ENCODE measurements at regions not wholly inside any gene's neighbourhood (a gene's known extent, or its start where the extent isn't known, plus 50 kb on each side); places are given as distances from the start of the nearest gene placed in this dataset.

DNA sequence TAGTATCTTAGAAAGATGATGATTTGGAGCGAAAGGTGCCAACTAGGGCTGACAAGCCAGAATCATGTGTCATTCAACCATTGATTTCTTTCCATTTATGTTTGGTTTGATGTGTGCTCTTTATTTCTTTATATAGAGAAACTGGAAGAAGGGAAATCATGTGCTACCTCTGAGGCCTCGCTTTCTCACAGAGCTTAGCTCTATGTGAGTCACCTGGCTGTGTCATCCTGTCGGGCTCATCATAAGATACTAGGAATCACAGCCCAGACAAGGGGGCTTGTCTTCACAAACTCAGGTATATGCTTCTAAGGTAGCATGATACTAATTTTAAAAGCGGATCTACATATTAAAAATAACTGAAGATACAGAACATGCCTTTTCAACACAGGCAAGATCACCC, 81.7 kb upstream of the GPM6B start:
- intact Hi-C loops (cut with micrococcal nuclease), result loop anchor here (1.0 kb wide), 1 partner anchor 134 kb away; no protein-coding TSS in a partner anchor
- Mint-ChIP-seq H3K9me3 (no peaks in the 10 kb centered on the region), H3K4me1 (ENCODE audit: low read depth) (no peaks in the 10 kb centered on the region), H3K36me3 (ENCODE audit: low read depth) (no peaks in the 10 kb centered on the region), H3K4me3 (no peak overlapping the region), H3K27me3 (ENCODE audit: insufficient read depth) (peaks cover 2% of the 10 kb centered on the region), H3K27ac (no peak overlapping the region)
- no peak for DNase-seq (ENCODE audit: low spot score)

DNA sequence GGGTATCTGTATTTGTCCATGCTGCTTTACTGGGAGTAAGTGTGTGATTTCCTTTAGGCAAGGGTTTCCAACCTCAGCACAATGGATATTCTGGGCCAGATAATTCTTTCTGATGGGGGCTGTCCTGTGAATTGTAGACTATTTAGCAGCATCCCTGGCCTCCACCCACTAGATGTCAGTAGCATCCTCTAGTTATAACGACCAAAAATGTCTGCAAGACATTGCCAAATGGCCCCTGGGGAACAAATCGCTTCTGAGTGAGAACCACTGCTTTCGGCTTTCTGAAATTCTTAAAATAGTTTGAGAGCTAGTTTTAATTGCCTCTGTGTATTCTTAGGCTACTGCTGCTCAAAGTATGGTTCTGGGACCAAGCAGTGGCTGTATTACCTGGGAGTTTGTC, 81.2 kb upstream of the GPM6B start:
- Mint-ChIP-seq H3K36me3 (ENCODE audit: low read depth) (no peaks in the 10 kb centered on the region), H3K9me3 (no peaks in the 10 kb centered on the region), H3K4me1 (ENCODE audit: low read depth) (no peaks in the 10 kb centered on the region), H3K27me3 (ENCODE audit: insufficient read depth) (peaks cover 2% of the 10 kb centered on the region), H3K27ac (no peak overlapping the region), H3K4me3 (no peak overlapping the region)
- intact Hi-C loops (cut with micrococcal nuclease), result loop anchor here (1.0 kb wide), 1 partner anchor 134 kb away; no protein-coding TSS in a partner anchor
- DNase-seq (ENCODE audit: low spot score), result no peak

DNA sequence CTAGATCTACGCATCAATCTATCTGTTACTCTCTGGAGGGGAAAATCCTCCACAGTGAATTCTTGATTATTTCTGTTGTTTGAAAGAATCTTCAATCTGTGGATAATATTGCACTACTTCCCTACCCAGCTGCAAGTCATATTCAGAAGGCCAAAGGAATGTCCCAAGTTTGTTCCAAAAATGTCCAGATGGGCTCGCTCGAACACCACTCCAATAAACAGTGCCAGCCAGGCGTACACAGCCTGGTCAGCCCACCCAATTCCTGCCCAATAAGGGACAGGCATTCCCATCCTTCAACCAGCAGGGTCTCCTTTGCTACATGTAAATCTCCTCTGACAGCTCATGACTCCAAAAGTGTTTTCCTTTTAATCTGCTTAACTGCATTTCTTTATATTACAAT, 80.7 kb upstream of the GPM6B start:
- Mint-ChIP-seq H3K4me1 (ENCODE audit: low read depth) (no peaks in the 10 kb centered on the region), H3K27me3 (ENCODE audit: insufficient read depth) (peaks cover 2% of the 10 kb centered on the region), H3K36me3 (ENCODE audit: low read depth) (no peaks in the 10 kb centered on the region), H3K9me3 (no peaks in the 10 kb centered on the region), H3K4me3 (no peak overlapping the region), H3K27ac (no peak overlapping the region)
- no peak for DNase-seq (ENCODE audit: low spot score)
- intact Hi-C loops (cut with micrococcal nuclease), result no loop called here

DNA sequence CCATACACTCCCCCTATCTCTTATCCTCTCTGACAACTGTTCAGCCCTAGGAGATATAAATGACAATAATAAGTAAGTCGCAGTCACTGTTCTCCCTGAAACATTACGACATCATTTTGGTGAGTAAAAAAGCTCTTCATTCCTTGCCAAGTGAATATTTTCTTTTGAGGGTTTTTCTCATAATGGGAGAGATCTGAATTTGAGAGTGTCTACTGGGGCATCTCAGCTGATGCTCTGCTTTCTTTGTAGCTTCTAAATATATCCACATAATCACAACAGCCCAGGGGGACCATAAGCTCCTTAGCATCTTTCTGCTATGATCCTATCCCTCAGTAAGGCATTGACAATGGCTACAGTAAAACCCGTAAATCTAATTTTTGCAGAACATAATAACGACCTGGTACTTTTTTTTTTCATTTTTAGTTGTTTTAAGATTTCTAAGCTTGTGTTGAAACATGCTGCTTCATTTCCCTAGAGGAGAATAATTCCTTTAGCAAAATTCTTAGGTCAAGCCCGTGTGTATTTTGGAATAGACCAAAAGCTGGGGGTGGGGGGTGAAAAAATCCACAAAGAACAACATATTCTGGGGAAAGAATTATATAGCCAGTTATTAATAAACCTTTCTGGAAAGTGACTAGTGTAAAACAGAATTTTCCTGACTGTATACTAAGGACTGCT, 78.1 kb upstream of the GPM6B start:
- DNase-seq (ENCODE audit: low spot score), result no peak
- H3K36me3 Mint-ChIP-seq (ENCODE audit: low read depth), result no peaks in the 10 kb centered on the region
- intact Hi-C loops (cut with micrococcal nuclease), result no loop called here
- no peak overlapping the region for H3K27ac Mint-ChIP-seq
- H3K27me3 Mint-ChIP-seq (ENCODE audit: insufficient read depth), result no peaks in the 10 kb centered on the region
- no peaks in the 10 kb centered on the region for H3K4me1 Mint-ChIP-seq (ENCODE audit: low read depth)
- no peak overlapping the region for H3K4me3 Mint-ChIP-seq
- no peaks in the 10 kb centered on the region for H3K9me3 Mint-ChIP-seq

DNA sequence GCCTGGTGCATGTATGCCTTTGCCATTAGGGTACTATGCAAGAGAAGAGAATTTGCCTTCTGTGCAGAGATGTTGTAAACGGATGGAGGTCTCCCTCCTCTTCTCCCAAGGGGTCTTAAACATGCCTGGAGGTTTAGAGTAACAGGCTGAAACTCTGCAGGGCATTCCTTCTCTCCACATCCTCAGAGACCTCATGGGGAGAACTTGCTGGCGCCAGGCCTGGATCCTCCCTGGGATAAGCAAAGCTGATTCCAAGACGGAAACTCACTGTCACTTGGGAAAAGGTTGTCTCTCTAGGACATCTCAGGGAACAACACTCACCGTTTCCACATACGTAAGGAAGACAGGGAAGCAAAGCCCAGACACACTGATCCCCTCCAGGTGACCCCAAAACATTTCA, 76.9 kb upstream of the GPM6B start:
- intact Hi-C loops (cut with micrococcal nuclease), result no loop called here
- no peak for DNase-seq (ENCODE audit: low spot score)
- no peak overlapping the region for H3K4me3 Mint-ChIP-seq
- no peaks in the 10 kb centered on the region for H3K9me3 Mint-ChIP-seq
- no peaks in the 10 kb centered on the region for H3K36me3 Mint-ChIP-seq (ENCODE audit: low read depth)
- no peaks in the 10 kb centered on the region for H3K27me3 Mint-ChIP-seq (ENCODE audit: insufficient read depth)
- no peak overlapping the region for H3K27ac Mint-ChIP-seq
- H3K4me1 Mint-ChIP-seq (ENCODE audit: low read depth), result no peaks in the 10 kb centered on the region

DNA sequence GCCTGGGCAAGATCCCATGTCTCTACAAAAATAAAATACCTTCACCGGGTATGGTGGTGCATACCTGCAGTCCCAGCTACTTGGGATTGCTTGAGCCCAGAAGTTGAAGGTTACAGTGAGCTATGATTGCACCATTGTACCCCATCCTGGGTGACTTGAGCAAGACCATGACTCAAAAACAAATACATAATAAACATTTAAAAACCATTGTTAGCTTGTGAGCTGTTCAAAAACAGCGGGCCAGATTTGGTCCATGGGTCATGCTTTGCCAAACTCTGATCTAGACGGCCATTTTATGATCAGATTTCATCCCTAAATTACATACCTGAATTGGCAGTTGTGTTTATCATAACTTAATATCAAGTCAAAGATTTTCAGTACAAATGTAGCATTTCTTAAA, 76.0 kb upstream of the GPM6B start:
- H3K27ac Mint-ChIP-seq, result no peak overlapping the region
- no peaks in the 10 kb centered on the region for H3K9me3 Mint-ChIP-seq
- intact Hi-C loops (cut with micrococcal nuclease), result no loop called here
- H3K36me3 Mint-ChIP-seq (ENCODE audit: low read depth), result no peaks in the 10 kb centered on the region
- no peak for DNase-seq (ENCODE audit: low spot score)
- H3K27me3 Mint-ChIP-seq (ENCODE audit: insufficient read depth), result no peaks in the 10 kb centered on the region
- H3K4me3 Mint-ChIP-seq, result no peak overlapping the region
- H3K4me1 Mint-ChIP-seq (ENCODE audit: low read depth), result no peaks in the 10 kb centered on the region

DNA sequence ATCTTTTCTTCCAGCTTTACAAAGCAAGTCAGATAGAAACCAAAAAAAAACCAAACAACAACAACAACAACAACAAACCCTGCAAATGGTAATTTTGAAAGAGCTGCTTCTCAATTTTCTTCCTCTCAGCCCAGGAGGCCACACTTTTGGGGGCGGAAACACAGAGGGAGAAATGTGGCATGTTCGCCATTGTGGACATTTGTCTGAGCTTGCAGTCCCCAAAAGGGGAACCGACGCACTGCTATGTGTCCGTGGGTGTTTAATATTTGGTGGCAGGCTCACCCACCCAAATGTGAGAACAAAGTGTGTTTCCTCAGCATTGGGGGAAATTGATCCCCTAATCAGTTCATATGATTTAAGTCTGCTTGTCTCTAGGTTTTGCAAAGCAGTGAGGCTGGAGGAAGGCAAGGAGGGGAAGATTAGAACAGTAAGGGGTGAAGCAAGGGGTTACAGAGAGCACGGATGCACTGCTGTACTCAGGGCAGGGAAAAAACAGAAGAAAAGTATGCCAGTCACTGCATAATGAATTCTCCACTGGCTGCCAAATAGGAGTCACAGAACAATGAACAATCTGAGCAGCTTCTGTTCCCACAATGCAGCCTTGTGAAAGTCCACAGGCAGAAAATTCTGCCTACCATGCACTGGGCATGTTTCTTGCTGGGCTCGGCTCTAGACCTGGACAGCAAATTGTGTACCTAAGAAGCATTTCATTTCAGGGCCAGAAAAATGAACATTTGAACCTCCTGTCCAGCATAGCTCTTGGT, 74.7 kb upstream of the GPM6B start:
- no peaks in the 10 kb centered on the region for H3K4me1 Mint-ChIP-seq (ENCODE audit: low read depth)
- H3K36me3 Mint-ChIP-seq (ENCODE audit: low read depth), result no peaks in the 10 kb centered on the region
- no peak overlapping the region for H3K4me3 Mint-ChIP-seq
- H3K27me3 Mint-ChIP-seq (ENCODE audit: insufficient read depth), result no peaks in the 10 kb centered on the region
- no peak for DNase-seq (ENCODE audit: low spot score)
- H3K9me3 Mint-ChIP-seq, result no peaks in the 10 kb centered on the region
- intact Hi-C loops (cut with micrococcal nuclease), result no loop called here
- H3K27ac Mint-ChIP-seq, result no peak overlapping the region

DNA sequence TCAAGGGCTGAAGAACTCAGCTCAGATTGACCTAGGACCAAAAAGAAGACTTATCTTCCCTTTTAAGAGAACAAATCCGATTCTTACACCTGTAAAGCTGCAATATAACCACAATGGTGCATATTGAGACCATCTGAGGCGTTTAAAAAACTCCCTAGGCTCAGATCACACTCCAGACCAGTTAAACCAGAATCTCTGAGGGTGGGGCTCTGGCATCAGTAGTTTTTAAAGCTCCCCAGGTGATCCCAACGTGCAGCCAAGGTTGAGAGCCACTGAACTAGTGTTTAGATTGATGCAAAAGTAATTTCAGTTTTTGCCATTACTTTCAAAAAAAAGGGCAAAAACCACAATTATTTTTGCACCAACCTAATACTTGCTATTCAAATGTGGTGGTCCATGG, 73.9 kb upstream of the GPM6B start:
- no peak for DNase-seq (ENCODE audit: low spot score)
- Mint-ChIP-seq H3K27me3 (ENCODE audit: insufficient read depth) (no peaks in the 10 kb centered on the region), H3K4me3 (no peak overlapping the region), H3K4me1 (ENCODE audit: low read depth) (no peaks in the 10 kb centered on the region), H3K27ac (no peak overlapping the region), H3K36me3 (ENCODE audit: low read depth) (no peaks in the 10 kb centered on the region), H3K9me3 (no peaks in the 10 kb centered on the region)
- intact Hi-C loops (cut with micrococcal nuclease), result no loop called here

DNA sequence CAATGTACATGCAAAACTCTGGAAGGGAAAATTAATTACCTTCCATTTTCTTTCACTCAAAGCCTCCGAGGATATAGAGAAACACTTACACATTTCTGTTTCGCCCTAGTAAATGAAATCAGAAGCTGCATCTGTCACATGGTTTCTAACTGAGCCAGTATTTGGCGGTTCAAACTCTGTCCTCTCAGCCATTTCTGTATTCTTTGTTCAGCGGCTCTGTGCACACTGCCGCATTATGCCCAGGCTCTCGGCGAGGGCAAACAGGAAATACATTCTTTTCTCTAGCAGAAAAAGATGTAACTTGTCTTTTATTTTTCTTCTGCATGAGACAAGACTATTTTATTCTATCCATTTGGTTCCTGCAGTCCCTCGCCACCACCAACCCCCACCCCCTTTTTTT, 71.4 kb upstream of the GPM6B start:
- H3K27me3 Mint-ChIP-seq (ENCODE audit: insufficient read depth), result peaks cover 3% of the 10 kb centered on the region
- H3K36me3 Mint-ChIP-seq (ENCODE audit: low read depth), result no peaks in the 10 kb centered on the region
- DNase-seq (ENCODE audit: low spot score), result no peak
- intact Hi-C loops (cut with micrococcal nuclease), result no loop called here
- no peaks in the 10 kb centered on the region for H3K9me3 Mint-ChIP-seq
- no peaks in the 10 kb centered on the region for H3K4me1 Mint-ChIP-seq (ENCODE audit: low read depth)
- no peak overlapping the region for H3K27ac Mint-ChIP-seq
- H3K4me3 Mint-ChIP-seq, result no peak overlapping the region

DNA sequence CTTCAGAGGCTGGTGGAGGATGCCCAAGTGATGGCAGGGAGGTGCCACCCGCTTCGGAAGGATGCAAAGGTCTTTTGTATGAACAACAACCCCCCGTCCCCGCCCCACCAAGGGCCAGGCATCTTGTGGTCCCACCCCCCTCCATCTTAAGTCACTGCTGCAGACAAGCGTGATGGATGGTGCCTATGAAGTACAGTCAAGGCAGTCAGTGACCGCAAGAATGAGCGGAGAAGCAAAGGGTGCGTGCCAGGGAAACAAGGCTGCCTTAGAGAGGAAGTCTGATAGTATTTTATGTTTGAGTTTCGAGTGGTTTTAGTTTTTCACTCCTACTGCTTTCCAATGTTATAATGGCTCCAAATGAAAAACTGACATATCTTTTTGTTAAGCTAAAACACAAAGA, 68.7 kb upstream of the GPM6B start:
- Mint-ChIP-seq H3K4me3 (no peak overlapping the region), H3K9me3 (no peaks in the 10 kb centered on the region), H3K4me1 (ENCODE audit: low read depth) (no peaks in the 10 kb centered on the region), H3K27ac (no peak overlapping the region), H3K36me3 (ENCODE audit: low read depth) (no peaks in the 10 kb centered on the region), H3K27me3 (ENCODE audit: insufficient read depth) (peaks cover 3% of the 10 kb centered on the region)
- no peak for DNase-seq (ENCODE audit: low spot score)
- intact Hi-C loops (cut with micrococcal nuclease), result no loop called here

DNA sequence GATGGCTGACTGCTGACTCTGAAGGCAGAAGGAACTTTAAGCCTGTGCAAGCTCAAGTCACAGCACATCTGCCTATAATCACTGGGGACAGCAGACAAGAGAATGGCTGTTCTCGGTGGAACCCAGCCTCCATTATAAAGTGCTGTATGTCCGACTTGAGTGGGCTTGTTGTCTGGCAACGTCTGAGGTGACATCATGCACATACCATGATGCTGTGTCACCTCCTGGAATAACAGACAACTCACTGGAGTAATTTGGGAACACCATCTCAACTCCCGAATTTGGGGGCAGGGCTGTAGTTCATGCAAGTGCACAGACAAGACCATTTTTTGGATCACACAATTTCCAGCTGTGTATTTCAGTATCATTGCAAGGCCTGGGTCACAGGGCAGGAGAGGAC, 59.8 kb upstream of the GPM6B start:
- Mint-ChIP-seq H3K36me3 (ENCODE audit: low read depth) (no peaks in the 10 kb centered on the region), H3K9me3 (no peaks in the 10 kb centered on the region), H3K4me3 (no peak overlapping the region), H3K27ac (no peak overlapping the region), H3K4me1 (ENCODE audit: low read depth) (no peaks in the 10 kb centered on the region), H3K27me3 (ENCODE audit: insufficient read depth) (peaks cover 2% of the 10 kb centered on the region)
- no peak for DNase-seq (ENCODE audit: low spot score)
- intact Hi-C loops (cut with micrococcal nuclease), result no loop called here

DNA sequence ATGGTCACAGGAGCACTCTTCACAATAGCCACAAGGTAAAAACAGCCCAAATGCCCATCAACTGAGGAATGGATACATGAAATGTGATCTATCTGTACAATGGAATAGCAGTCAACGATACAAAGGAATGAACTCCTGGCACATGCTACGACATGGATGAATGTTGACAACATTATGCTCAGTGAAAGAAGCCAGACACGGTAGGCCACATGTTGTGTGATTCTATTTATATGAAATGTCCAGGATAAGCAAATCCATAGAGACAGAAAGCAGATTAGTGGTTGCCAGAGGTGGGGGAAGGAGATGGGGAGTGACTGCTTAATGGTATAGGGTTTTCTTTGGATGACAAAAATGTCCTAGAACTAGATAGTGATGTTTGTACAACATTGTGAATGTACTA, 58.7 kb upstream of the GPM6B start:
- no peaks in the 10 kb centered on the region for H3K9me3 Mint-ChIP-seq
- H3K36me3 Mint-ChIP-seq (ENCODE audit: low read depth), result no peaks in the 10 kb centered on the region
- no peak for DNase-seq (ENCODE audit: low spot score)
- no peaks in the 10 kb centered on the region for H3K4me1 Mint-ChIP-seq (ENCODE audit: low read depth)
- intact Hi-C loops (cut with micrococcal nuclease), result no loop called here
- H3K27me3 Mint-ChIP-seq (ENCODE audit: insufficient read depth), result peaks cover 2% of the 10 kb centered on the region
- H3K27ac Mint-ChIP-seq, result no peak overlapping the region
- H3K4me3 Mint-ChIP-seq, result no peak overlapping the region

DNA sequence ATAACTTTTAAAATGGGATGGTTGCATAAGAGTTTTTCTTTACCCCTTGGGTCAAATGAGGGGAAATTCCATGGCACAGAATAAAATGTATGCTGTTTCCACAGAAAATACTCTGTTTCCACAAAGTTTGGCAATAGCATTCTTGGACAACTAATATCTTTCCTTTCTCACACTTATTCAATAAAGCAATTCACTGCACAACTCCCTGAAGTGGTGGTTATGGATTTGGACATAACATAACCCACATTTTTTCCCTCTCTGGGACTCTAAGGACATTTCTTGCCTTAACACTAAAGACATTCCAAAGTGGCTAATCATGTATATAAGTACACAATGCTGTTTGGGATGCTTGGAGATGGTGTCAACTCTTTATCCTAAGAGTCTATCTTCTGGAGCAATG, 51.7 kb upstream of the GPM6B start:
- H3K27me3 Mint-ChIP-seq (ENCODE audit: insufficient read depth), result peaks cover 7% of the 10 kb centered on the region
- H3K4me3 Mint-ChIP-seq, result no peak overlapping the region
- H3K27ac Mint-ChIP-seq, result no peak overlapping the region
- intact Hi-C loops (cut with micrococcal nuclease), result no loop called here
- H3K36me3 Mint-ChIP-seq (ENCODE audit: low read depth), result no peaks in the 10 kb centered on the region
- no peaks in the 10 kb centered on the region for H3K4me1 Mint-ChIP-seq (ENCODE audit: low read depth)
- DNase-seq (ENCODE audit: low spot score), result no peak
- H3K9me3 Mint-ChIP-seq, result no peaks in the 10 kb centered on the region

Measured in activated T-helper 1 cell treated with anti-CD3 and anti-CD28 coated beads, Interleukin-12 subunit alpha, Interleukin-12 subunit beta, Interleukin-2, Interleukin-4 antibody, amounts not matched to agents 30 ng/mL and 10 ng/mL and 1 ng/mL, durations not matched to agents 14 hours and 24 hours and 36 hours (primary cell).